Lung (tissue), 11 donors: ENCODE measurements at regions not wholly inside any gene's neighbourhood (a gene's known extent, or its start where the extent isn't known, plus 50 kb on each side); places are given as distances from the start of the nearest gene placed in this dataset.
A peak's percentile ranks its signal among the peaks of the same experiment; 100 is the strongest.

Experiments used
- ATAC-seq: fragments of 200-7000 bp; cut with Tn5 transposase; one replicate; pipeline ENCODE4 v1.9.1; 2020; ENCODE audit warnings: moderate number of reproducible peaks; ENCODE audit not compliant: insufficient read depth, low FRiP score
- DNase-seq, 3 donors: peaks; one replicate each; pipeline ENCODE4 v3.0.0-alpha.2; 2013 to 2017
- H3K27ac ChIP-seq, 2 donors: one replicate each; pipeline ENCODE4 v1.5.1; 2013; ENCODE audit warnings: mild to moderate bottlenecking in 2 of 2, moderate library complexity in 2 of 2, control low read depth in 1 of 2, inconsistent platforms in 1 of 2, low read depth in 1 of 2, low read length in 1 of 2
- H3K27me3 ChIP-seq, 3 donors: one replicate each; pipeline ENCODE4 v1.5.1; 2013; ENCODE audit warnings: low read length in 2 of 3; ENCODE audit not compliant: control insufficient read depth in 3 of 3, insufficient read depth in 3 of 3
- H3K36me3 ChIP-seq, 4 donors: one replicate each; pipeline ENCODE4 v1.5.1; 2013; ENCODE audit warnings: low read length in 4 of 4, mild to moderate bottlenecking in 1 of 4, moderate library complexity in 1 of 4; ENCODE audit not compliant: control insufficient read depth in 4 of 4, insufficient read depth in 4 of 4
- H3K4me1 ChIP-seq, 5 donors: one replicate each; pipeline ENCODE4 v1.5.1; 2013; ENCODE audit warnings: low read length in 5 of 5, mild to moderate bottlenecking in 2 of 5, moderate library complexity in 1 of 5; ENCODE audit not compliant: control insufficient read depth in 5 of 5, insufficient read depth in 5 of 5
- H3K4me3 ChIP-seq: one replicate; pipeline ENCODE4 v1.5.1; 2013; ENCODE audit warnings: mild to moderate bottlenecking, control low read depth, moderate library complexity
- H3K9ac ChIP-seq, 2 donors: one replicate each; pipeline ENCODE4 v1.5.1; 2013; ENCODE audit warnings: low read length in 2 of 2, control low read depth in 1 of 2; ENCODE audit not compliant: insufficient read depth in 1 of 2
- H3K9me3 ChIP-seq, 4 donors: one replicate each; pipeline ENCODE4 v1.5.1; 2013; ENCODE audit warnings: low read length in 3 of 4, mild to moderate bottlenecking in 1 of 4, moderate library complexity in 1 of 4; ENCODE audit not compliant: control insufficient read depth in 4 of 4, insufficient read depth in 3 of 4
- CTCF ChIP-seq: IDR thresholded peaks from 2 replicates; pipeline ENCODE4 v1.5.1; 2012; ENCODE audit warnings: mild to moderate bottlenecking; ENCODE audit errors: control extremely low read depth, extremely low read depth
- WGBS, 2 donors: extraction: QIAGEN DNeasy Blood & Tissue Kit; methylation state at CpG; one replicate each; pipeline ENCODE4 v1.1.7; 2013; 5-methylcytosine and 5-hydroxymethylcytosine counted together
- donor health status: control.
- donor health status: control.
- donor health status: Bipolar disorder and iron deficiency.
- donor health status: healthy.
- donor health status: DM: yes; HTN: yes; CAD: no.

GRCh38 chr4:38603652-38604051 is 60.3 kb upstream of the KLF3 start:
- Histone ChIP-seq H3K36me3 (peaks cover 0 to 3% (median 0%) of the 10 kb centered on the region in 4 donors), H3K27ac (no peak overlapping the region), H3K9ac (no peak overlapping the region), H3K27me3 (no peaks in the 10 kb centered on the region), H3K9me3 (no peaks in the 10 kb centered on the region), H3K4me1 (peaks cover 4 to 16% (median 16%) of the 10 kb centered on the region in 5 donors), H3K4me3 (no peak overlapping the region)
- no peak for ATAC-seq
- DNase-seq: no peak
- WGBS, 2 donors: 90 to 92% methylated on average over 6 of the region's 6 CpGs
- TF ChIP-seq CTCF: no peak

- Histone ChIP-seq H3K4me3 (no peak overlapping the region), H3K9ac (no peak overlapping the region), H3K27ac (peak overlapping the region in 1 of 2 donors; percentile 46), H3K4me1 (peaks cover 4 to 16% (median 16%) of the 10 kb centered on the region in 5 donors), H3K27me3 (no peaks in the 10 kb centered on the region), H3K36me3 (peaks cover 0 to 3% (median 0%) of the 10 kb centered on the region in 4 donors), H3K9me3 (no peaks in the 10 kb centered on the region)
- WGBS, 2 donors: 48 to 70% methylated on average over 6 of the region's 6 CpGs
- no peak for TF ChIP-seq CTCF
- peak in 1 of 3 donors; percentile 24 for DNase-seq
- no peak for ATAC-seq
Observed at GRCh38 chr4:38605181-38605752, 58.7 kb upstream of the KLF3 start.

GRCh38 chr4:38605753-38606586 is 58.0 kb upstream of the KLF3 start:
- Histone ChIP-seq H3K27me3 (no peaks in the 10 kb centered on the region), H3K4me1 (peaks cover 4 to 18% (median 16%) of the 10 kb centered on the region in 5 donors), H3K4me3 (no peak overlapping the region), H3K9ac (peak overlapping the region in 1 of 2 donors; percentile 11), H3K27ac (peak overlapping the region in 1 of 2 donors; percentile 9), H3K9me3 (no peaks in the 10 kb centered on the region), H3K36me3 (peaks cover 0 to 3% (median 0%) of the 10 kb centered on the region in 4 donors)
- TF ChIP-seq CTCF: no peak
- WGBS, 2 donors: 71 to 82% methylated on average over 12 of the region's 12 CpGs
- peak; percentile 37 to 72 (median 43) for DNase-seq
- ATAC-seq: no peak
